T1000 (cell line): ENCODE measurements at regions not wholly inside any gene's neighbourhood (a gene's known extent, or its start where the extent isn't known, plus 50 kb on each side); places are given as distances from the start of the nearest gene placed in this dataset.
A peak's percentile ranks its signal among the peaks of the same experiment; 100 is the strongest.

ENCODE experiments used
- DNase-seq: peaks from one replicate; lab custom pipeline; 2025; ENCODE audit warnings: mixed read lengths; lab: John Stamatoyannopoulos, UW

- no peak for DNase-seq
These were observed 85.9 kb upstream of the IL12A start for GRCh38 chr3:159902546-159903314.

- no peak for DNase-seq
These were observed 84.2 kb upstream of the IL12A start for GRCh38 chr3:159904455-159904854.

GRCh38 chr3:159904911-159905310 lies 83.7 kb upstream of the IL12A start:
- no peak for DNase-seq

- DNase-seq, result no peak
These were observed 80.8 kb upstream of the IL12A start for GRCh38 chr3:159907828-159908227.

GRCh38 chr3:159910991-159911663 lies 77.5 kb upstream of the IL12A start:
- DNase-seq, result no peak

- no peak for DNase-seq
These were observed 77.0 kb upstream of the IL12A start for GRCh38 chr3:159911664-159912037.

- DNase-seq, result no peak
These were observed 74.8 kb upstream of the IL12A start for GRCh38 chr3:159913712-159914414.

- no peak for DNase-seq
These were observed 74.2 kb upstream of the IL12A start for GRCh38 chr3:159914426-159914825.

GRCh38 chr3:159916052-159916451 lies 72.6 kb upstream of the IL12A start:
- no peak for DNase-seq

- no peak for DNase-seq
These were observed 71.5 kb upstream of the IL12A start for GRCh38 chr3:159917141-159917540.

GRCh38 chr3:159919873-159920272 lies 68.8 kb upstream of the IL12A start:
- no peak for DNase-seq

- no peak for DNase-seq
These were observed 66.3 kb upstream of the IL12A start for GRCh38 chr3:159922193-159922840.

- no peak for DNase-seq
These were observed 65.7 kb upstream of the IL12A start for GRCh38 chr3:159922861-159923312.

GRCh38 chr3:159923336-159923735 lies 65.3 kb upstream of the IL12A start:
- DNase-seq, result no peak

GRCh38 chr3:159923956-159924355 lies 64.7 kb upstream of the IL12A start:
- DNase-seq, result no peak

GRCh38 chr3:159924411-159924810 lies 64.2 kb upstream of the IL12A start:
- no peak for DNase-seq

GRCh38 chr3:159925248-159925647 lies 63.4 kb upstream of the IL12A start:
- DNase-seq, result no peak

GRCh38 chr3:159926573-159926972 lies 62.1 kb upstream of the IL12A start:
- no peak for DNase-seq

- no peak for DNase-seq
These were observed 60.6 kb upstream of the IL12A start for GRCh38 chr3:159928071-159928491.

- DNase-seq, result peak; percentile 74
These were observed 60.0 kb upstream of the IL12A start for GRCh38 chr3:159928666-159929065.

GRCh38 chr3:159929171-159930141 lies 59.2 kb upstream of the IL12A start:
- DNase-seq, result no peak
